ENCODE measurements at regions not wholly inside any gene's neighbourhood (a gene's known extent, or its start where the extent isn't known, plus 50 kb on each side); places are given as distances from the start of the nearest gene placed in this dataset.

DNA sequence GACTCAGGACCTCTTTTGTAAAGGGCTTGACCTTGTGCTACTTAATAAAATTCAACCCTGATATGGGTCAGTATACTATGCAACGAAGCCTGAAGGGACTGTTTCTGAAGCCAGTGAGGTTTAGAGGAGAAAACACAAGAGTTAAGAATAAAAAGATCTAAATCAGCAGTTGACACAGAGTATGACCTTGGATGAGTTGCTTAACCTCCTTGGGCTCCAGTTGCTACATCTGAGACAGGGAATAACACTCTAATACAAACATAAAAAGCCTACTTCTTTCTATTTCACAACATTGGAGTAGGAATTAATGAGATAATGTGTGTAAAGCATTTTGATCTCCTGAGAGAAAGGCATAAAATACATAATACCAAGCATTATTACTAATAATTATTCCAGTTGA is 882.4 kb upstream of the ADGRL2 start:
- 0% methylated on average over 1 of the region's 1 CpG for WGBS
- no peak for DNase-seq (ENCODE audit: low spot score)
- TF ChIP-seq, protein P1, sequence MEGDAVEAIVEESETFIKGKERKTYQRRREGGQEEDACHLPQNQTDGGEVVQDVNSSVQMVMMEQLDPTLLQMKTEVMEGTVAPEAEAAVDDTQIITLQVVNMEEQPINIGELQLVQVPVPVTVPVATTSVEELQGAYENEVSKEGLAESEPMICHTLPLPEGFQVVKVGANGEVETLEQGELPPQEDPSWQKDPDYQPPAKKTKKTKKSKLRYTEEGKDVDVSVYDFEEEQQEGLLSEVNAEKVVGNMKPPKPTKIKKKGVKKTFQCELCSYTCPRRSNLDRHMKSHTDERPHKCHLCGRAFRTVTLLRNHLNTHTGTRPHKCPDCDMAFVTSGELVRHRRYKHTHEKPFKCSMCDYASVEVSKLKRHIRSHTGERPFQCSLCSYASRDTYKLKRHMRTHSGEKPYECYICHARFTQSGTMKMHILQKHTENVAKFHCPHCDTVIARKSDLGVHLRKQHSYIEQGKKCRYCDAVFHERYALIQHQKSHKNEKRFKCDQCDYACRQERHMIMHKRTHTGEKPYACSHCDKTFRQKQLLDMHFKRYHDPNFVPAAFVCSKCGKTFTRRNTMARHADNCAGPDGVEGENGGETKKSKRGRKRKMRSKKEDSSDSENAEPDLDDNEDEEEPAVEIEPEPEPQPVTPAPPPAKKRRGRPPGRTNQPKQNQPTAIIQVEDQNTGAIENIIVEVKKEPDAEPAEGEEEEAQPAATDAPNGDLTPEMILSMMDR (IDR thresholded peaks at IDR 0.05; ENCODE audit: low read depth, low read length, missing input control), result no peak
- TF ChIP-seq EGR1 (IDR thresholded peaks at IDR 0.05; ENCODE audit: low read depth in 2 of 2) (no peak), FOXA2 (IDR thresholded peaks at IDR 0.05) (no peak), JUND (IDR thresholded peaks at IDR 0.05) (no peak), NR2F2 (IDR thresholded peaks at IDR 0.05) (no peak)

DNA sequence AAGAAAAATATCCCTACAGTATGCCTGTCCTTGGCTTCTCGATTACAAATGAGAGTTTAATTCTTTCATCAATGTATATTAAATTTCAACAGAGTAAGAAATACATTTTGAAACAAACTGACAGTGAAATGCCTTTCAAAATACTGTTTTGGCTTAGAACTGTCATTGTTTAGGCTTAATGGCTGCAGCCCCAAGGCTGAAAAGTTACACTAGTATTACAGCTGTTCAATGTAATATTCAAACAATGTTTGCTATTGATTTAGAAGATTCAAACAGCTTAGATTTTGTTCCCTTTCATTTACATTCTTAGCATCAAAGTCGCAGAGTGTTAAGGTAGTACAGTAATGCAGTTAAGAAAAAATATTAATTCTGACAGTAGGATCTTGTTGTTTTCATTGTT is 882.9 kb upstream of the ADGRL2 start:
- no peak for DNase-seq (ENCODE audit: low spot score)
- TF ChIP-seq, protein P2, sequence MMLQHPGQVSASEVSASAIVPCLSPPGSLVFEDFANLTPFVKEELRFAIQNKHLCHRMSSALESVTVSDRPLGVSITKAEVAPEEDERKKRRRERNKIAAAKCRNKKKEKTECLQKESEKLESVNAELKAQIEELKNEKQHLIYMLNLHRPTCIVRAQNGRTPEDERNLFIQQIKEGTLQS (IDR thresholded peaks at IDR 0.05), result no peak
- TF ChIP-seq RAD21 (IDR thresholded peaks at IDR 0.05), result no peak
- TF ChIP-seq HNF4G (IDR thresholded peaks at IDR 0.05), result no peak
- no peak for TF ChIP-seq RXRA (IDR thresholded peaks at IDR 0.05)
- TF ChIP-seq, protein P3, sequence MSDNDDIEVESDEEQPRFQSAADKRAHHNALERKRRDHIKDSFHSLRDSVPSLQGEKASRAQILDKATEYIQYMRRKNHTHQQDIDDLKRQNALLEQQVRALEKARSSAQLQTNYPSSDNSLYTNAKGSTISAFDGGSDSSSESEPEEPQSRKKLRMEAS (IDR thresholded peaks at IDR 0.05), result no peak
- no peak for TF ChIP-seq TAF1 (conservative IDR thresholded peaks at IDR 0.05)
- TF ChIP-seq, protein P4, sequence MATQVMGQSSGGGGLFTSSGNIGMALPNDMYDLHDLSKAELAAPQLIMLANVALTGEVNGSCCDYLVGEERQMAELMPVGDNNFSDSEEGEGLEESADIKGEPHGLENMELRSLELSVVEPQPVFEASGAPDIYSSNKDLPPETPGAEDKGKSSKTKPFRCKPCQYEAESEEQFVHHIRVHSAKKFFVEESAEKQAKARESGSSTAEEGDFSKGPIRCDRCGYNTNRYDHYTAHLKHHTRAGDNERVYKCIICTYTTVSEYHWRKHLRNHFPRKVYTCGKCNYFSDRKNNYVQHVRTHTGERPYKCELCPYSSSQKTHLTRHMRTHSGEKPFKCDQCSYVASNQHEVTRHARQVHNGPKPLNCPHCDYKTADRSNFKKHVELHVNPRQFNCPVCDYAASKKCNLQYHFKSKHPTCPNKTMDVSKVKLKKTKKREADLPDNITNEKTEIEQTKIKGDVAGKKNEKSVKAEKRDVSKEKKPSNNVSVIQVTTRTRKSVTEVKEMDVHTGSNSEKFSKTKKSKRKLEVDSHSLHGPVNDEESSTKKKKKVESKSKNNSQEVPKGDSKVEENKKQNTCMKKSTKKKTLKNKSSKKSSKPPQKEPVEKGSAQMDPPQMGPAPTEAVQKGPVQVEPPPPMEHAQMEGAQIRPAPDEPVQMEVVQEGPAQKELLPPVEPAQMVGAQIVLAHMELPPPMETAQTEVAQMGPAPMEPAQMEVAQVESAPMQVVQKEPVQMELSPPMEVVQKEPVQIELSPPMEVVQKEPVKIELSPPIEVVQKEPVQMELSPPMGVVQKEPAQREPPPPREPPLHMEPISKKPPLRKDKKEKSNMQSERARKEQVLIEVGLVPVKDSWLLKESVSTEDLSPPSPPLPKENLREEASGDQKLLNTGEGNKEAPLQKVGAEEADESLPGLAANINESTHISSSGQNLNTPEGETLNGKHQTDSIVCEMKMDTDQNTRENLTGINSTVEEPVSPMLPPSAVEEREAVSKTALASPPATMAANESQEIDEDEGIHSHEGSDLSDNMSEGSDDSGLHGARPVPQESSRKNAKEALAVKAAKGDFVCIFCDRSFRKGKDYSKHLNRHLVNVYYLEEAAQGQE (IDR thresholded peaks at IDR 0.05), result no peak
- TF ChIP-seq NR2F2 (IDR thresholded peaks at IDR 0.05), result no peak
- TF ChIP-seq EGR1 (IDR thresholded peaks at IDR 0.05; ENCODE audit: low read depth in 2 of 2), result no peak
- TF ChIP-seq FOXA1 (IDR thresholded peaks at IDR 0.05), result no peak
- TF ChIP-seq SP1 (IDR thresholded peaks at IDR 0.05), result no peak
- no peak for TF ChIP-seq GABPA (IDR thresholded peaks at IDR 0.05 in 1 of 2, conservative IDR thresholded peaks at IDR 0.05 in 1 of 2)
- no peak for TF ChIP-seq JUND (IDR thresholded peaks at IDR 0.05)
- TF ChIP-seq FOXA2 (IDR thresholded peaks at IDR 0.05), result no peak
- TF ChIP-seq, protein P5, sequence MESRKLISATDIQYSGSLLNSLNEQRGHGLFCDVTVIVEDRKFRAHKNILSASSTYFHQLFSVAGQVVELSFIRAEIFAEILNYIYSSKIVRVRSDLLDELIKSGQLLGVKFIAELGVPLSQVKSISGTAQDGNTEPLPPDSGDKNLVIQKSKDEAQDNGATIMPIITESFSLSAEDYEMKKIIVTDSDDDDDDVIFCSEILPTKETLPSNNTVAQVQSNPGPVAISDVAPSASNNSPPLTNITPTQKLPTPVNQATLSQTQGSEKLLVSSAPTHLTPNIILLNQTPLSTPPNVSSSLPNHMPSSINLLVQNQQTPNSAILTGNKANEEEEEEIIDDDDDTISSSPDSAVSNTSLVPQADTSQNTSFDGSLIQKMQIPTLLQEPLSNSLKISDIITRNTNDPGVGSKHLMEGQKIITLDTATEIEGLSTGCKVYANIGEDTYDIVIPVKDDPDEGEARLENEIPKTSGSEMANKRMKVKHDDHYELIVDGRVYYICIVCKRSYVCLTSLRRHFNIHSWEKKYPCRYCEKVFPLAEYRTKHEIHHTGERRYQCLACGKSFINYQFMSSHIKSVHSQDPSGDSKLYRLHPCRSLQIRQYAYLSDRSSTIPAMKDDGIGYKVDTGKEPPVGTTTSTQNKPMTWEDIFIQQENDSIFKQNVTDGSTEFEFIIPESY (IDR thresholded peaks at IDR 0.05), result no peak
- TF ChIP-seq HNF4A (conservative IDR thresholded peaks at IDR 0.05), result no peak
- no peak for TF ChIP-seq YY1 (IDR thresholded peaks at IDR 0.05)
- TF ChIP-seq, protein P1 (IDR thresholded peaks at IDR 0.05; ENCODE audit: low read depth, low read length, missing input control), result no peak
- H3K4me1 ChIP-seq (ENCODE audit: control insufficient read depth in 4 of 4, insufficient read depth in 4 of 4, low read length in 3 of 4), result no peaks in the 10 kb centered on the region
- H3K36me3 ChIP-seq (ENCODE audit: control insufficient read depth in 4 of 4, insufficient read depth in 3 of 4, low read depth in 1 of 4, low read length in 3 of 4), result no peaks in the 10 kb centered on the region
- H3K27ac ChIP-seq (ENCODE audit: low read depth in 1 of 2, low read length in 2 of 2), result no peak overlapping the region
- no peaks in the 10 kb centered on the region for H3K9me3 ChIP-seq (ENCODE audit: control insufficient read depth in 4 of 4, low read length in 3 of 4)
- no peaks in the 10 kb centered on the region for H3K27me3 ChIP-seq (ENCODE audit: control insufficient read depth in 4 of 4, insufficient read depth in 4 of 4, low read length in 3 of 4)
- no peak overlapping the region for H3K4me3 ChIP-seq (ENCODE audit: low read depth in 1 of 3, low read length in 3 of 3)
- no peak overlapping the region for H3K9ac ChIP-seq (ENCODE audit: low read depth in 1 of 2, low read length in 2 of 2)
- 91% methylated on average over 2 of the region's 2 CpGs for WGBS

More for the DNA sequence above, 882.4 kb upstream of the ADGRL2 start:
- Histone ChIP-seq H3K4me3 (ENCODE audit: low read depth in 1 of 3, low read length in 3 of 3) (no peak overlapping the region), H3K27me3 (ENCODE audit: control insufficient read depth in 4 of 4, insufficient read depth in 4 of 4, low read length in 3 of 4) (no peaks in the 10 kb centered on the region), H3K9ac (ENCODE audit: low read depth in 1 of 2, low read length in 2 of 2) (no peak overlapping the region), H3K36me3 (ENCODE audit: control insufficient read depth in 4 of 4, insufficient read depth in 3 of 4, low read depth in 1 of 4, low read length in 3 of 4) (no peaks in the 10 kb centered on the region), H3K9me3 (ENCODE audit: control insufficient read depth in 4 of 4, low read length in 3 of 4) (no peaks in the 10 kb centered on the region), H3K27ac (ENCODE audit: low read depth in 1 of 2, low read length in 2 of 2) (no peak overlapping the region), H3K4me1 (ENCODE audit: control insufficient read depth in 4 of 4, insufficient read depth in 4 of 4, low read length in 3 of 4) (no peaks in the 10 kb centered on the region)

Measured in liver (tissue), 8 donors.